Astrocyte (in vitro differentiated cells and primary cell): ENCODE measurements at regions not wholly inside any gene's neighbourhood (a gene's known extent, or its start where the extent isn't known, plus 50 kb on each side); places are given as distances from the start of the nearest gene placed in this dataset.

ENCODE experiments used
- DNase-seq: peaks from one replicate; pipeline ENCODE4 v3.0.0-alpha.2; 2010; ENCODE audit warnings: low read depth
- FAIRE-seq: peaks from 2 replicates; lab custom pipeline; 2011; peaks lifted over from hg19 to GRCh38; lab: Jason Lieb, UNC
- H2AFZ ChIP-seq: 2 replicates; pipeline ENCODE4 v1.6.0; 2012; ENCODE audit warnings: low read depth, low read length, inconsistent platforms
- H3K27ac ChIP-seq: 2 replicates; pipeline ENCODE4 v1.5.1; 2011; ENCODE audit warnings: low read depth, low read length, inconsistent platforms
- H3K27me3 ChIP-seq: 2 replicates; pipeline ENCODE4 v1.6.0; 2011; ENCODE audit warnings: low read length, inconsistent platforms; ENCODE audit not compliant: insufficient read depth
- H3K36me3 ChIP-seq: 2 replicates; pipeline ENCODE4 v1.5.1; 2011; ENCODE audit warnings: low read length, inconsistent platforms; ENCODE audit not compliant: insufficient read depth
- H3K4me1 ChIP-seq: 2 replicates; pipeline ENCODE4 v1.5.1; 2011; ENCODE audit warnings: low read length, inconsistent platforms; ENCODE audit not compliant: insufficient read depth
- H3K4me2 ChIP-seq: 2 replicates; pipeline ENCODE4 v1.6.0; 2012; ENCODE audit warnings: low read length, inconsistent platforms
- H3K4me3 ChIP-seq: 2 replicates; pipeline ENCODE4 v1.5.1; 2011; ENCODE audit warnings: low read depth, mild to moderate bottlenecking, low read length, inconsistent platforms; ENCODE audit not compliant: insufficient read depth
- H3K79me2 ChIP-seq: 2 replicates; pipeline ENCODE4 v1.6.0; 2012; ENCODE audit warnings: mild to moderate bottlenecking, low read length, inconsistent platforms; ENCODE audit not compliant: insufficient read depth
- H3K9ac ChIP-seq: 2 replicates; pipeline ENCODE4 v1.6.0; 2012; ENCODE audit warnings: mild to moderate bottlenecking, low read length, inconsistent platforms
- H3K9me3 ChIP-seq: 2 replicates; pipeline ENCODE4 v1.5.1; 2012; ENCODE audit warnings: low read depth, mild to moderate bottlenecking, low read length, inconsistent platforms; ENCODE audit not compliant: insufficient read depth
- H4K20me1 ChIP-seq: 2 replicates; pipeline ENCODE4 v1.6.0; 2012; ENCODE audit warnings: low read length, inconsistent platforms; ENCODE audit not compliant: insufficient read depth
- H3K27ac Mint-ChIP-seq: one replicate; pipeline ENCODE4 v1.8.0; 2021; ENCODE audit warnings: mild to moderate bottlenecking, mixed read lengths; ENCODE audit not compliant: unreplicated experiment
- H3K27me3 Mint-ChIP-seq: one replicate; pipeline ENCODE4 v1.8.0; 2021; ENCODE audit warnings: low read depth, mixed read lengths; ENCODE audit not compliant: unreplicated experiment
- H3K36me3 Mint-ChIP-seq: one replicate; pipeline ENCODE4 v1.8.0; 2021; ENCODE audit warnings: low read depth, mixed read lengths; ENCODE audit not compliant: unreplicated experiment
- H3K4me1 Mint-ChIP-seq: one replicate; pipeline ENCODE4 v1.8.0; 2021; ENCODE audit warnings: low read depth, mixed read lengths; ENCODE audit not compliant: unreplicated experiment
- H3K4me3 Mint-ChIP-seq: one replicate; pipeline ENCODE4 v1.8.0; 2021; ENCODE audit warnings: mild to moderate bottlenecking, moderate library complexity, mixed read lengths; ENCODE audit not compliant: unreplicated experiment
- H3K9me3 Mint-ChIP-seq: one replicate; pipeline ENCODE4 v1.8.0; 2021; ENCODE audit warnings: mild to moderate bottlenecking, mixed read lengths; ENCODE audit not compliant: unreplicated experiment
- CTCF ChIP-seq: IDR thresholded peaks from 2 replicates; pipeline ENCODE4 v1.5.1; 2011; ENCODE audit warnings: low read depth, mild to moderate bottlenecking, inconsistent platforms, low read length, moderate library complexity; ENCODE audit not compliant: insufficient read depth
- EZH2 ChIP-seq: IDR thresholded peaks from 2 replicates; pipeline ENCODE4 v1.6.1; 2012; ENCODE audit warnings: mild to moderate bottlenecking, low read length, inconsistent platforms; ENCODE audit not compliant: insufficient read depth

DNA sequence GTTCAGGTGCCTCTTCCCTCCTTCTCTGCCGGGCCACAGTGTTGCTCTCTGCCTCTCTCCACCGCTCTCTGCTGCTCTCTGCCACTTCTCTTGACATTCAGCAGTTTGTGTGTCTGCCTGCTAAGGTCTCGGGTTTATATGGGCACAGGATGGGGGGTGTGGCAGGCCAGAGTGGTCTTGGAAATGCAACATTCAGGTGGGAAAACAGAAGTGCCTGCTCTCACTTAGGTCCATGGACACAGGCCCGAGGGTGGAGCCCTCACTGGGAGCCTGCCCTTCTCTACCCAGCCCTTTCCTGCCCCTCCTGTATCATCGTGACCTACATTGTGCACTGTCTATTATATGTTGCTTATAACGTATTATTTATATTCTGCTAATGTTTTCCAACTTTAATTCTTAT, 120.8 kb upstream of the TMEM18 start:
- H3K27ac ChIP-seq = no peak overlapping the region

GRCh38 chr2:797556-797955, 120.3 kb upstream of the TMEM18 start:
- peaks cover 8% of the 10 kb centered on the region for H3K27me3 Mint-ChIP-seq
- DNase-seq = no peak
- no peaks in the 10 kb centered on the region for H3K9me3 Mint-ChIP-seq
- H3K9me3 ChIP-seq = no peaks in the 10 kb centered on the region
- FAIRE-seq = no peak
- no peaks in the 10 kb centered on the region for H4K20me1 ChIP-seq
- H3K27ac ChIP-seq = no peak overlapping the region
- H3K79me2 ChIP-seq = no peaks in the 10 kb centered on the region
- H2AFZ ChIP-seq = no peak overlapping the region
- TF ChIP-seq EZH2 (no peak), CTCF (no peak)
- H3K27me3 ChIP-seq = no peaks in the 10 kb centered on the region
- H3K4me3 Mint-ChIP-seq = no peak overlapping the region
- H3K9ac ChIP-seq = no peak overlapping the region
- no peak overlapping the region for H3K4me2 ChIP-seq
- H3K4me3 ChIP-seq = no peak overlapping the region
- H3K4me1 Mint-ChIP-seq = no peaks in the 10 kb centered on the region
- H3K27ac Mint-ChIP-seq = no peak overlapping the region
- H3K36me3 Mint-ChIP-seq = no peaks in the 10 kb centered on the region
- H3K36me3 ChIP-seq = no peaks in the 10 kb centered on the region
- no peaks in the 10 kb centered on the region for H3K4me1 ChIP-seq

More for the DNA sequence above, 120.8 kb upstream of the TMEM18 start:
- no peak for FAIRE-seq
- H3K27me3 Mint-ChIP-seq = peaks cover 8% of the 10 kb centered on the region
- Histone ChIP-seq H3K9me3 (no peaks in the 10 kb centered on the region), H3K4me1 (no peaks in the 10 kb centered on the region), H3K4me3 (no peak overlapping the region), H3K79me2 (no peaks in the 10 kb centered on the region), H2AFZ (no peak overlapping the region), H3K9ac (no peak overlapping the region), H3K27me3 (no peaks in the 10 kb centered on the region), H3K4me2 (no peak overlapping the region), H3K36me3 (no peaks in the 10 kb centered on the region), H4K20me1 (no peaks in the 10 kb centered on the region)
- H3K9me3 Mint-ChIP-seq = no peaks in the 10 kb centered on the region
- no peaks in the 10 kb centered on the region for H3K36me3 Mint-ChIP-seq
- no peak overlapping the region for H3K27ac Mint-ChIP-seq
- no peaks in the 10 kb centered on the region for H3K4me1 Mint-ChIP-seq
- no peak overlapping the region for H3K4me3 Mint-ChIP-seq
- no peak for TF ChIP-seq CTCF
- no peak for TF ChIP-seq EZH2
- no peak for DNase-seq

GRCh38 chr2:796141-796985, 119.2 kb upstream of the TMEM18 start:
- H4K20me1 ChIP-seq = no peaks in the 10 kb centered on the region
- H3K4me2 ChIP-seq = no peak overlapping the region
- no peaks in the 10 kb centered on the region for H3K4me1 Mint-ChIP-seq
- no peak overlapping the region for H3K4me3 ChIP-seq
- H3K27ac Mint-ChIP-seq = no peak overlapping the region
- H3K4me3 Mint-ChIP-seq = no peak overlapping the region
- no peak for DNase-seq
- H3K4me1 ChIP-seq = no peaks in the 10 kb centered on the region
- no peaks in the 10 kb centered on the region for H3K9me3 Mint-ChIP-seq
- no peaks in the 10 kb centered on the region for H3K79me2 ChIP-seq
- H3K36me3 Mint-ChIP-seq = no peaks in the 10 kb centered on the region
- H3K27me3 Mint-ChIP-seq = peaks cover 8% of the 10 kb centered on the region
- no peak for TF ChIP-seq CTCF
- no peaks in the 10 kb centered on the region for H3K36me3 ChIP-seq
- H2AFZ ChIP-seq = no peak overlapping the region
- H3K27me3 ChIP-seq = no peaks in the 10 kb centered on the region
- no peak overlapping the region for H3K9ac ChIP-seq
- no peak overlapping the region for H3K27ac ChIP-seq
- no peak for FAIRE-seq
- H3K9me3 ChIP-seq = no peaks in the 10 kb centered on the region
